NCI-H2029 treated with DMSO at 0.1 percent for 48 hours (cell line): ENCODE measurements at regions not wholly inside any gene's neighbourhood (a gene's known extent, or its start where the extent isn't known, plus 50 kb on each side); places are given as distances from the start of the nearest gene placed in this dataset.

Source experiments
- DNase-seq: peaks from one replicate; lab custom pipeline; 2025; lab: John Stamatoyannopoulos, UW

DNA sequence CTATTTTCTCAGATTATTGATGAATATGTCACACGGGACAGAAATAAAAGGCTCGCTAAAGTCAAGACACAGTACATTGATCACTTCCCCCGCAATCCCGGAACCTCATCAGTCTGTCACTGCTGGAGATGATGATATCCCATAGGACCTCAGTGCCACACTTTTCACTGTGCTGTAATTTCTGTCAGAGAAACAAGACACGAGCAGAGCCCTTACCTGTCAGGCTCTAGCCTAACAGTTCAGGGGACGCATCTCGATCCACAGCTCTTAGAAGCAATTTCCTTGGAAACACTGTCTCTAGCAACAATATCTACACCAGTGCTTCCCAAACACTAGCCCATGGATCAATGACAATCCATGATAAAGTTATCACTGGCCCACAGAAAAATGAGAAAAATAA is 140.0 kb downstream of the GRIN2B start:
- no peak for DNase-seq

DNA sequence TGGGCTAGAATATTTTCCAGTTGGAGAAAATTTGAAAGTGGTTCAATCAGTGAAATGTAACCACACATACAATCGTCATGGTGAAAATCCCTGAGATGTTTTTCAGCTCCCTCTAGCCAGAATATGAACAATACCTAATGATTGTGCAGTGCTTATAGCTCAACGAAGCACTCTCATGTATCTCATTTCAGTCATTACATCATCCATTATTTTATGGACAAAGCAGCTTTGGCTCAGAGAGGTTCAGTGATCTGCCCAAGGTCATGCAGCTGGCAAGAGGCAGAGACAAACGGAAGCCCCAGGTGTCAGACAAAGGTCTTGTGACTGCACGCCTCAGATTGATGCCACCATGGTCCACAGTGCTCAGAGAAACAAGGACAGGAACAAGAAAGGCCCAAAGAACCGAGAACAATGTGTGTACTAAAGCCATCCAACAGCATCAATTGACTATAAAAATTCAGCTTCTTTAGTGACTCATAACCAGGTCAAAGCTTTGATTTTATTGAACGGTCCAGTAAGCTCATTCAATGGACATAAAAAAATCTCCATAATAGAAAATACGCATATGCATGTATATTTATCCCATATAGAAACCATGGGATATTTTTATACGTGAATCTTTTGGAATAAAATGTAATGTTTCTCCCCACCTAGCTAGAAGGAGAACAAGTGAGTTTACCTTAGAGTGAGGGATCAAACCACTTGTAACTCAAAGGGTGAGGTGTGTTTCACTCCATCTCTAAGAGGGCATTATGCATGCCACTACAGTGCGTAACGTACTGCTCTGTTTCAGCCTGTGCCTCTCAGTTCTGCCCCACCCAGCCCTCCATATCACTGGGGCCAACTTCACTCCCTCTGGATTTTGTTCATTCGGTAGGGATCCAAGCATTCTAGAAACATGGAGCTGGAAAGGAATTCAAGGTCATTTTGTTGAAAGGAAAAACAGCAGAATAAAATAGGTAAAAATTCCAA is 141.8 kb downstream of the GRIN2B start:
- no peak for DNase-seq

GRCh38 chr12:13836099-13836498 is 145.3 kb downstream of the GRIN2B start:
- no peak for DNase-seq

- no peak for DNase-seq
Observed at GRCh38 chr12:13835652-13836051, 145.8 kb downstream of the GRIN2B start.

GRCh38 chr12:13834241-13834640 is 147.2 kb downstream of the GRIN2B start:
- no peak for DNase-seq

- no peak for DNase-seq
Observed at GRCh38 chr12:13817131-13817530, 164.3 kb downstream of the GRIN2B start.

GRCh38 chr12:13816394-13816793 is 165.0 kb downstream of the GRIN2B start:
- no peak for DNase-seq

GRCh38 chr12:13812168-13812567 is 169.2 kb downstream of the GRIN2B start:
- DNase-seq = no peak

DNA sequence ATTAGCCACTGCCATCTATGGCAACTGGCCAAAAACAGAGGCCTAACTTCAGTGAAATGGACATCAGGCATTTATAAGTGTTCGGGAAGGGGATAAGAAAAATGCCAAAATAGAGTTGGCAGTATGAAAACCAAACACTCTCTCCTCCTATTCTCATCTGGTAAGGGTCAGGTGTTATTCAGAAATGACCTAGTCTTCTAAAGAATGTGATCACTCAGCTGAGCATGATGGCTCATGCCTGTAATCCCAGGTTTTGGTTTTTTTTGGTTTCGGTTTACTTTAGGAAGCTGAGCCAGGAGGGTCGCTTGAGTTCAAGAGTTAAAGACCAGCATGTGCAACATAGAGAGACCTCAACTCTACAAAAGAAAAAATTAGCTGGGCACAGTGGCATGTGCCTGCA is 170.3 kb downstream of the GRIN2B start:
- DNase-seq = no peak

DNA sequence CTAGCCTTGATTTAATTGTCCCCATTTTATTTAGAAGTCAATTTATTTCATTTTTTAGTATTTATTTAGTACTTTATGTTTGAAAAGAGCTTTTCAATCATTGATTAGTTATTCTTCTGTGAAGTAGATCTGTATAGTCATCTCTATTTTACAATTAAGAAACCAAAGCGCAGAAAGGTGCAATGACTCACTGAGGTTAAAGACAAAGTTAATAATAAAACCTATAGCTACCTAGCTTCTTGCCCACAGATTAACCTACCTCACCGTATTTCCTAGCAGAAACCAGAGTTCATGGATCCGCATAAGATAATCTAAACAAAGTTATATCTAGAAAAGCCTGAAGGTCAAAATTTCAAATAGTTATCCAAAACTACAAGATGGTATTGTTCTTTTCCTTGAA is 176.4 kb downstream of the GRIN2B start:
- no peak for DNase-seq

DNA sequence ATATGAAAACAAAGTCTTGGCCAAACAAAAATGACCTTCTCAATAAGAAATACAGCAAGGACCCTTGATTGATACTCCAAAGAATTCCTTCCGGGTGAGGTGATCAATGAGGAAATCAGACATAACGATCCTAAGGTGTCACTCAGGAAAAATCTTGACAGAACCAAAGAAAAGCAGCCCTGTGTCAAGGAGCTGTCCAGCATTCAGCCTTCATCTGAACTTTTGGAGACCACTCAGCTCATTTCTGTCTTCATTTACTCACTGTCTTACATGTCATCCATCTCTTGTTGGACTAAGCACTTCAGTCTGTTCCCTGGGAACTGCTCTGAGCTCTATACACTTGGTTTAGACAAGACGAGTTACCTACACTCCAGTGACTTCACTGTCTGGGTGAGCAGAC is 179.9 kb downstream of the GRIN2B start:
- DNase-seq = no peak

GRCh38 chr12:13799574-13799973 is 181.8 kb downstream of the GRIN2B start:
- no peak for DNase-seq

GRCh38 chr12:13798162-13798561 is 183.2 kb downstream of the GRIN2B start:
- DNase-seq = no peak

DNA sequence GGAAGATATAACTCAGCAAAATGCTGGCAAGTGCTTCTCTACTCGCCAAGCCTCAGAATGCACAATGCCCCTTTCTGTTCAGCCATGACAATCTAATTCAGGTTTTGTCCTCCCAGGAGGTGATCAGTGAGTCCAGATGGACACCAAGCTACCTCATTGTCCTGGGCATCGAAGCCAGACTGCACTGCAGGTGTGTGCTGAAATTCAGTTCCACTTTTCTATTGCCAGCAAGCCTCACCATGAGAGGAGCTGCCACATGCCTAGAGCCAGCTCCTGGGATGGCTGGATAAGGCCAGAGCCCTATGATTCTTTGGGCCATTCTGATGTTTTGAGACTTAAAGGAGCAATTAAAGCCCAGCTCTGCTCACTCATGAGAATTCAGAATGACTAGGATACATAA is 186.7 kb downstream of the GRIN2B start:
- DNase-seq = no peak

GRCh38 chr12:13790317-13790716 is 191.1 kb downstream of the GRIN2B start:
- DNase-seq = no peak

DNA sequence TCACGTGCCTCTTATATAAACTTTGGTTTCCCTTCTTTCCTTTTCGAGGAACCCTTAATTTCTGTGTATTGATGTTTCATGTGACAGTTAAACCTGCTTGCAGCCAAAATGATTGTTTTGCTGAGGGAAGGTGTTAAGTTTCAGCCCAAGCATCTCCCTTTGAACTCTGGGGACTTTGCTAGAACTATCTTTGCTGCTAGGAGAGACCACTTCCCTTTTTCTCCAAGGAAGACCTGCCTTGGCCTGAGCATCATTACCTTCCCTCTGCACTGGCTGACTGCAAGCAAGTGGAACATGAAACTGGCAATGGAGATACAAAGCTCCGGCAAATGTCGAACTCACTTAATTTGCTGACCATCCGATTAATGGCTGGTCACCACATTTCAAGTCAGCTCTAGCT is 192.8 kb downstream of the GRIN2B start:
- DNase-seq = no peak

DNA sequence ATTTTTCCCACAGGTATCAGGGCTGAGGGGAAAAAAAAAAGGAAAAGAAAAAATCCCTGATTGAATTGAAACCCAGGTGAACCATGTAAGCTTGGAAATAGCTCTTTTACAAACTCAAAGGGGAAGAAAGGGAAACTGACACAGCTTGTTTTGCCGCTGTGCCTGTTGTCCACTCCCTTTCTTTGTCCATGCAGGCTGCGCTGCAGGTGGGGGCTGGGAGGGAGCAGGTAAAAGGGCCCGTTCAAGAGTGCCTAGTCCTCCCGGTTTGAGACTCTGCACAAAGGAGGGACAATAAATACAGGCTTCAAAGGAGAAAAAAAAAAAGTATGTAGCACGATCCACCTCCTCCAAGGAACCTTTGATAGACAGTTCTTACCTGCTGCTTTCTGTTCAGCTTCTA is 194.8 kb downstream of the GRIN2B start:
- DNase-seq = no peak

DNA sequence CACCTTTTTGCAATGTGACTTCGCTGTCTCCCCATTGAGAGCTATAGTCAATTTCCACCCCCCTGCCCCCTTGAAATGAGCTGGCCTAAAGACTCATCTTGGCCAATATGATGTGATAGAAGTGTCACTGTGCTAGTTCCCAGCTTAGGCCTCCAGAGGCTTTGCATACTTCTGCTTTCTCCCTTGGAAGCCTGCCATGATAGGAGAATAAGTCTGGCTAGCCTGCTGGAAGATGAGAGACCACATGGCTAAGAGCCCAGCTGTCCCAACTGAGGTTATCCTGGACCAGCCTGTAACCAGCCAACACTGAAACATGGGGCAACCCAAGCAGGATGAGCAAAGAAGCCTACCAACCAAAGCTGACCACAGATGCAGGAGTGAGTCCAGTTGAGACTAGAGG is 196.9 kb downstream of the GRIN2B start:
- no peak for DNase-seq

GRCh38 chr12:13780453-13780852 is 200.9 kb downstream of the GRIN2B start:
- DNase-seq = no peak

GRCh38 chr12:13777374-13777773 is 204.0 kb downstream of the GRIN2B start:
- DNase-seq = no peak

DNA sequence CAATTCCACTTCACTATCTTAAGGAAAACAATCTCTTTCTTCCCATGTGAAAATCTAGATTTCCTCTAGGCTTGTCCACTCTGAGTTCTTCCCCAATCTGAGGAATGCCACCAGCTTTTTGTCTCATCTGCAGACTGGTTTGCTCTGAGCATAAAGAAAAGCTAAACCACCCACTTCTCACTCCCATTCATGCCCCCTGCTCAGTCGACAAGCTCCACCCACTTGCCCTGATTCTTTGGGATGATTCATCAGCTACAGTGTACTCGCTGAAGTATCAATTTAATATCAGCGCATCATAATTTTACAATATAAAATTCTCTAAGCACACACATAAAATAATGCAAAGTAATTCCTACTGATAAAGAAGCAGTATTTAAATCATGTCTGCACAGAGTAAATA is 209.1 kb downstream of the GRIN2B start:
- DNase-seq = no peak

DNA sequence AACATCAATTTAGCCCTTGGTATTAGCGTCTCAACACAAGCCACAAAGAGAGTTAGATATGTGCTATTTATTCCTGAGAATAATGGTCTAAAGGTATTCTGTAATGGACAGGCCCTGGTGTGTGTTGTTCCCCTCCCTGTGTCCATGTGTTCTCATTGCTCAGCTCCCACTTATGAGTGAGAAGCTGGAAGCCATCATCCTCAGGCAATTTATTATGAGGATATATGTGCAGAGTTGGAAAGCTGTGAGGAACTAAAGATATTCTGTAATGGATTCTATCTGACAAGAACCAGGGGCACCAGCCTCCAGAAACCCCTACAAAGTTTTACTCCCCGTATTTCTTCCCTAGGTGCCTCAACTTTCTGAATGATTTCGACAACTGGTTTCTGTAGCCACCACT is 210.8 kb downstream of the GRIN2B start:
- DNase-seq = no peak

- no peak for DNase-seq
Observed at GRCh38 chr12:13769966-13770365, 211.4 kb downstream of the GRIN2B start.

- DNase-seq = no peak
Observed at GRCh38 chr12:13769273-13769672, 212.1 kb downstream of the GRIN2B start.
